Skin of body (tissue), 1 donor: ENCODE measurements at regions not wholly inside any gene's neighbourhood (a gene's known extent, or its start where the extent isn't known, plus 50 kb on each side); places are given as distances from the start of the nearest gene placed in this dataset.
"Not testable (repeated sequence)": the region's sequence is repeated elsewhere in the genome, so short reads cannot be mapped to it uniquely, and the experiment has no call there.

Experiments used
- DNase-seq: peaks from one replicate; lab custom pipeline; 2025; lab: John Stamatoyannopoulos, UW

DNA sequence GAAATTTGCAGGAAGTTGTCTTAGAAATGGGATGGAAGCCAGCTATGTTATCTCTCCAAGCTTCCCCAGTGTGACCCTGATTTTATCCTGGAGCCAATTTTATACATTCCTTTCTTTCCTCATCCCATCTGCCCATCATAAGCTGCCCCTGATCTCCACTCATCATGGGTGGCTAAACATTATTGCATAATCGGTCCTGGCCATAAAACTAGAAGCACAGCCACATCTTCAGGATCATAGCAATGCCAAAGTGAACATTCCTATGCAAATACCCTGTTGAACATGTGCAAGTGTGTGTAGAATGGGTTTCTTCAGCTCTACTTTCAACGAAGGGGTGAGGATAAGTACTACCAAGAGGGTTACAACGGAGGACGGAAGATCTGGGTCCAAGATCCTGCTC, 50.6 kb upstream of the COG2 start:
- no peak for DNase-seq

- DNase-seq: no peak
These were observed 52.3 kb upstream of the COG2 start for GRCh38 chr1:230589951-230590350.

DNA sequence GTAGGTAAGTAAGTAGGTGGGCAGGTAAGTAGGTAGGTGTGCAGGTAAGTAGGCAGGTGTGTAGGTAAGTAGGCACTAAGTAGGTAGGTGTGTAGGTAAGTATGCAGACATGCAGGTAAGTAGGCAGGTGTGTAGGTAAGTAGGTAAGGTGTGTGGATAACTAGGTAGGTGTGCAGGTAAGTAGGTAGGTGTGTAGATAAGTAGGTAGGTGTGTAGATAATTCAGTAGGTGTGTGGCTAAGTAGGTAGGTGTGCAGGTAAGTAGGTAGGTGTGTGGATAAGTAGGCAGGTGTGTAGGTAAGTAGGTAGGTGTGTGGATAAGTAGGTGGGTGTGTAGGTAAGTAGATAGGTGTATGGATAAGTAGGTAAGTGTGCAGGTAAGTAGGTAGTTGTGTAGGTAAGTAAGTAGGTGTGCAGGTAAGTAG, 53.9 kb upstream of the COG2 start:
- peak; percentile 10 for DNase-seq

DNA sequence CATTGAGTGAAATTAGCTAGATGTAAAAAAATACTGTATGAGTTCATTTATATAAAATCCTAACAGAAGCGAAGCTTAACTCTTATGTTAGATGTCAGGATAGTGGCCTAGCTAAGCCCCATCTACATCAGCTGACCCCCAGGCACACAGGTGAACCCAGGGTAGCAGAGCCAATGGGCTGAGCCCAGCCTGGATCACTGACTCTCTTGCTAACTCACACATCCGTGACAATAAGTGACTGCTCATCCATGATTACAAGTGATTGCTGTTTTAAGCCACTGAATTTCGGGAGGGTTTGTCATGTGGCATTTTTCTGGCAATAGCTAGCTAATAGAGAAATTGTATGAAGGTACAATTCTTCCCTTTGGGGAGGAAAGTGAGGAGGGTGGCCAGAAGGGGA, 55.2 kb upstream of the COG2 start:
- no peak for DNase-seq

DNA sequence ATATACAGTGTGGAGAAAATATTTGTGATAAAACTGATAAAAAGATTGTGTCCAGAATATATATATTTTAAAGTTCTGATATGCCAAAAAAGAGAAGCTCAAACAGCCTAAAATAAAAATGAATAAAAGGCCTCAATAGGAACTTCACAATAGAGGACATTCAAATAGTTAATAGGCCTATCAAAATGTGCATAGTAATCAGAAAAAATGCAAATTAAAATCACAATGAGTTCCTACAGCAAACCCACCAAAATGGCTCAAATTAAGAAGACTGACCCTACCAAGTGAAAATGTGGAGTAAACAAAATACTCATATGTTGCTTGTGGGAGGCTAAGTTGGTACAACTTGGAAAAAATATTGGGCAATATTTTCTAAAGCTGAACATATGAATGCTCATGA, 57.6 kb upstream of the COG2 start:
- DNase-seq: no peak

GRCh38 chr1:230581446-230582079, 60.7 kb upstream of the COG2 start:
- no peak for DNase-seq

GRCh38 chr1:230578616-230579015, 63.7 kb upstream of the COG2 start:
- DNase-seq: no peak

DNA sequence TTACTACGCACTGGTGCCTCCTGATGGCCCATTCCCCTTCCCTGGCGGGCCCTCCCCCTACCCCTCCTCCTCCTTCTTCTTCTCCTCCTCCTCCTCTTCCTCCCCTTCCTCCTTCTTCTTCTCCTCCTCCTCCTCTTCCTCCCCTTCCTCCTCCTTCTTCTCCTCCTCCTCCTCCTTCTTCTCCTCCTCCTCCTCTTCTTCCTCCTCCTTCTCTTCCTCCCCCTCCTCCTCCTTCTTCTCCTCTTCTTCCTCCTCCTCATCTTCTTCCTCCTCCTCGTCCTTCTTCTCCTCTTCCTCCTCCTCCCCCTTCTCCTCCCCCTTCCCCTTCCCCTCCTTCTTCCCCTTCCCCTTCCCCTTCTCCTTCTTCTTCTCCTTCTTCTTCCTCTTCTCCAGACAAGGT, 64.7 kb upstream of the COG2 start:
- no peak for DNase-seq

- no peak for DNase-seq
These were observed 66.3 kb upstream of the COG2 start for GRCh38 chr1:230575886-230576500.

- DNase-seq: no peak
These were observed 67.8 kb upstream of the COG2 start for GRCh38 chr1:230574502-230574901.

DNA sequence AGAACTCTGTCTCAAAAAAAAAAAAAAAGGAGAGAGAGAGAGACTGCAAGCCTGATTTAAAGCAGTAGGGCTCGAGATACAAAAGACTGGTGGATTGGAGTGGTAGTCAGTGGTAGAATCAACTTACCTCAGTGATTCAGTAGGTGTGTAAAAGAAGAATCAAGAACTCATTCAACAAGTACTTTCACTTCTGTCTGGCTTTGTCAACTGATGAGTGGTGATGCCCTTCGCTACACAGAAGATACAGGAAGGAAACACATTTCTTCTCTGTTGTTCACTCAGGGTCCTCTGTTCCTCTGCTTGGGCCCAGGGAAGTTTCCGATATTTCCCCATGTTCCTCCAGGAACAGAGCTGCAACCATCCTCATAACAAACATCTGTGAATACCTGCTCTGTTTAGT, 68.6 kb upstream of the COG2 start:
- no peak for DNase-seq

- DNase-seq: no peak
These were observed 69.9 kb upstream of the COG2 start for GRCh38 chr1:230572121-230573105.

DNA sequence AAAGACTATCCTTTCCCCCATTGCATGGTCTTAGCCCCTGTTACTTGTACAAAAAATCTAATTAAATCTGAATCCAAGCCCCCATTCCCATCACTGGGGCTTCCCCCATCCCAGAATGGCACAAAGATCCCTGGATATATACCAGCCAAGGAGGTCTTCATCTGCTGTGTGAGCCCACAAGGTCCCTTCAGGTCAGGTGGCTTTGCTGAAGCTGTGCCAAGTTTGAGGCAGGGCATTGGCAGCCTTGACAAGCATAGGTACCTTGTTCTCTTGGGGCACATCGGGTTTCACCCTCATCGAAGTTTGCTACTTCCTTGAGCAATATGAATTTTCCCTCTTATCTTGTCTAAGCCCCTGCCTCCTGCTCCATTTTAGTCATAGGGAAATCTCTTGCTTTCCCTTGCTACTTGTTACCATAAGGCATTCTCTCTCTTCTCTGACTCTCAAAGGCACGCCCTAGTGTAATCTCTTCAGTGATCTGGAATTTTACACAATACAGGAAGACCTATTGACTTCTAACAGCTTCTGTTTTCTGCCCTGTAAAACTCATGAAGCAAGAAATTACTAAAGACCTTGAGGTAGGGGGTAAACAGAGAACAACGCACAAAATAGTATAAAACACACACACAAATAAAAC, 71.4 kb upstream of the COG2 start:
- no peak for DNase-seq

- no peak for DNase-seq
These were observed 73.1 kb upstream of the COG2 start for GRCh38 chr1:230569201-230569600.

GRCh38 chr1:230568676-230569075, 73.6 kb upstream of the COG2 start:
- DNase-seq: no peak

- no peak for DNase-seq
These were observed 74.3 kb upstream of the COG2 start for GRCh38 chr1:230568008-230568407.

- no peak for DNase-seq
These were observed 75.1 kb upstream of the COG2 start for GRCh38 chr1:230567221-230567575.

GRCh38 chr1:230566532-230567220, 75.6 kb upstream of the COG2 start:
- DNase-seq: not testable (repeated sequence)

DNA sequence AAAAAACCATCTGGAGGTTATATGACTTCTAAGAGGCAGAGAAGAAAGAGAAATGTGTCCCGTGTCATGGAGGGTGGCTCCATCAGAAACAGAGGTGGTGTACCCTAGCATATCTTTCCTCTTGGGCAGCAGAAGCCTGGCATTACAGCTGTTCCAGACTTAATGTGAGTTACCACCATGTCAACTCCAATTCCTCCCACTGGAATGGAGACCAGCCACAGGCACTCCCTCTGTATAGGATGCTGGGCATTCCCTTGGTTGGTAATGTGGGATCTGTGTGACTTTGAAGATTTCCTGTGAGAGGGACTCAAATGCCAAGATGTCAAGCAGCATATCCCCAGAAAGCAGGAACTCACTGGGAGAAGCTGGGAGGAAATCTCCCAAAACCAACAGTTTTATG, 77.1 kb upstream of the COG2 start:
- no peak for DNase-seq

DNA sequence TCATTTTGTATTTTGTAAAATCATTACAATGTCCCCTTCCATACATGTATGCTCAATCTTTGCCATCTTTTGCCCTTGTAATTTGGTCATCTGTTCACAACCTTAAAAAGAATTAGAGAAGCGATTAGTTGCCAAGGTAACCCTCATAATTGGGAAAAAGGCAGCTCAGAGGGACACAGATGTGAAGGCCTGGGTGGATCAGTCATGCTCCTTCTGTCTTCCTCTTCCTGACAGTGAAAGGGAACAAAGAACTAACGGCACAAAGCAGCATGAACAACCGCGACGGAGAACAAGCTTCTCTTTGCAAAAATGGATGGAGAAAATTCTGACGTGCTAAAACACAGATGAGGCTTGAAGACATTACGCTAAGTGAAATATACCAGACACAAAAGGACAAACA, 78.7 kb upstream of the COG2 start:
- no peak for DNase-seq

DNA sequence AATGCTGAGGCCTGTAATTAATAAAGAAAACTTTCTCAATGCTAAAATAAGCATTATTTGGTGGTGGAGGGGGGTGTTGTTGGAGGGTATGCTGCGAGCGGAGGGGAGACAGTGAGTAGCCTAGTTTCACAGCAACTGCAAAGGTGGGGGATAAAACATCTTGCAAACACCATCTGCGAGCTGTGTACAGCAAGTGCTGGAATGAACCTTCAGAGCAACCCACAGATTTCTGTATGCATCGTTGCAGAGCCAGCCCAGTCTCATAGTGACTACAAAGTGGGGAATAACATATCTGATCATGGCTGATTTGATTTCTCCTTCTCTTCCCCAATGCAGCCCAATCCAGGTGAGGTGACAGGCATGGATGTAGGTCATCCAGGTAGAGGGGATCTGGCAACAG, 80.7 kb upstream of the COG2 start:
- DNase-seq: no peak
